ENCODE measurements at regions not wholly inside any gene's neighbourhood (a gene's known extent, or its start where the extent isn't known, plus 50 kb on each side); places are given as distances from the start of the nearest gene placed in this dataset.

- H2AFZ ChIP-seq (ENCODE audit: low read length), result no peak overlapping the region
- H2BK120ac ChIP-seq (ENCODE audit: low read depth, low read length), result peak overlapping the region; percentile 39
- H4K91ac ChIP-seq (ENCODE audit: low read depth, low read length, poor library complexity), result no peak overlapping the region
- no peak overlapping the region for H3K4me3 ChIP-seq (ENCODE audit: low read length in 2 of 2)
- no peak overlapping the region for H3K9ac ChIP-seq (ENCODE audit: low read depth, low read length, poor library complexity)
- H3K79me1 ChIP-seq (ENCODE audit: low read depth, low read length), result no peaks in the 10 kb centered on the region
- H3K27ac ChIP-seq (replicated peaks; ENCODE audit: low read length), result no peak overlapping the region
- H3K18ac ChIP-seq (ENCODE audit: low read length), result peak overlapping the region; percentile 54
- no peak overlapping the region for H3K4me2 ChIP-seq (ENCODE audit: insufficient read depth, low read length, poor library complexity, severe bottlenecking)
- no peak overlapping the region for H3K4ac ChIP-seq (ENCODE audit: low read length)
- H3K36me3 ChIP-seq (replicated peaks in 1 of 2; ENCODE audit: control insufficient read depth in 2 of 2, insufficient read depth in 2 of 2, low read length in 2 of 2), result no peaks in the 10 kb centered on the region
- no peaks in the 10 kb centered on the region for H3K27me3 ChIP-seq (ENCODE audit: control insufficient read depth in 3 of 3, insufficient read depth in 3 of 3, low read depth in 1 of 3, low read length in 3 of 3)
- H3K4me1 ChIP-seq (ENCODE audit: control insufficient read depth in 2 of 2, insufficient read depth in 1 of 2, low read depth in 1 of 2, low read length in 2 of 2), result peaks cover 0 to 10% of the 10 kb centered on the region in 2 donors
- H3K9me3 ChIP-seq (replicated peaks in 1 of 2; ENCODE audit: control insufficient read depth in 2 of 2, insufficient read depth in 1 of 2, low read depth in 1 of 2, low read length in 2 of 2), result no peaks in the 10 kb centered on the region
- H3K14ac ChIP-seq (ENCODE audit: low read length), result no peak overlapping the region
- no peak overlapping the region for H2AK5ac ChIP-seq (ENCODE audit: low read depth, low read length)
- DNase-seq (ENCODE audit: low spot score), result no peak
- no CpG with 5 or more reads among the region's 10 CpGs for WGBS, 2 donors (ENCODE audit: extremely low coverage in 2 of 2, insufficient read length in 2 of 2, insufficient replicate concordance in 1 of 2)
- H3K23ac ChIP-seq (ENCODE audit: low read depth, low read length, poor library complexity), result no peak overlapping the region
- peak overlapping the region; percentile 39 for H2BK15ac ChIP-seq (ENCODE audit: low read length)
- H2BK12ac ChIP-seq (ENCODE audit: low read length), result no peak overlapping the region
- no peak overlapping the region for H4K8ac ChIP-seq (ENCODE audit: low read depth, low read length)
- no peak overlapping the region for H2BK5ac ChIP-seq (ENCODE audit: low read length)
Measured at GRCh38 chr3:186425788-186426730, 64.0 kb upstream of the DGKG start.

DNA sequence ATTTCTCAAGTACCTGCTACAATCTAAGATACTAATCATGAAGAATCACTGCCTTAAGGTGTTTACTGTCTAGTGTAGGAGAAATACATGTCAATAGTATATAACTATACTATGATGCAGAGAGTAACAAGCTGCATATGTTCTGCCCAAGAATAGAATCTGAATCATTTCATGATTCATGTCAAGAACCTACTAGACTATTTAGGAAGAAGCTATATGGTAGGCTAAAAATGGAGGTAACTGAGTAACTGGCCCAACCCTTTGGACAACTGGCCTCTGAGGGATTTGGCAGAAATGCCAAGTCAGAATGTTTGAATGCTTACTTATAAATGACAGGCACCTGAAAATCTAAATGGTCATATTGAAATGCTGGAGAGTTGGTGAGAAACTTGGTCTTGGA lies 59.9 kb upstream of the DGKG start:
- no peak overlapping the region for H3K4me2 ChIP-seq (ENCODE audit: insufficient read depth, low read length, poor library complexity, severe bottlenecking)
- no peak overlapping the region for H3K27ac ChIP-seq (replicated peaks; ENCODE audit: low read length)
- no peaks in the 10 kb centered on the region for H3K9me3 ChIP-seq (replicated peaks in 1 of 2; ENCODE audit: control insufficient read depth in 2 of 2, insufficient read depth in 1 of 2, low read depth in 1 of 2, low read length in 2 of 2)
- no peak overlapping the region for H3K18ac ChIP-seq (ENCODE audit: low read length)
- no peak overlapping the region for H4K91ac ChIP-seq (ENCODE audit: low read depth, low read length, poor library complexity)
- H3K79me1 ChIP-seq (ENCODE audit: low read depth, low read length), result no peaks in the 10 kb centered on the region
- H3K36me3 ChIP-seq (replicated peaks in 1 of 2; ENCODE audit: control insufficient read depth in 2 of 2, insufficient read depth in 2 of 2, low read length in 2 of 2), result no peaks in the 10 kb centered on the region
- no peak overlapping the region for H4K8ac ChIP-seq (ENCODE audit: low read depth, low read length)
- no peak for DNase-seq (ENCODE audit: low spot score)
- peaks cover 0 to 7% of the 10 kb centered on the region in 2 donors for H3K4me1 ChIP-seq (ENCODE audit: control insufficient read depth in 2 of 2, insufficient read depth in 1 of 2, low read depth in 1 of 2, low read length in 2 of 2)
- no peak overlapping the region for H2BK120ac ChIP-seq (ENCODE audit: low read depth, low read length)
- no peak overlapping the region for H3K9ac ChIP-seq (ENCODE audit: low read depth, low read length, poor library complexity)
- H2AFZ ChIP-seq (ENCODE audit: low read length), result no peak overlapping the region
- H3K4me3 ChIP-seq (ENCODE audit: low read length in 2 of 2), result no peak overlapping the region
- H2BK15ac ChIP-seq (ENCODE audit: low read length), result no peak overlapping the region
- H3K23ac ChIP-seq (ENCODE audit: low read depth, low read length, poor library complexity), result no peak overlapping the region
- no peak overlapping the region for H3K4ac ChIP-seq (ENCODE audit: low read length)
- H2BK5ac ChIP-seq (ENCODE audit: low read length), result no peak overlapping the region
- H2AK5ac ChIP-seq (ENCODE audit: low read depth, low read length), result no peak overlapping the region
- H3K27me3 ChIP-seq (ENCODE audit: control insufficient read depth in 3 of 3, insufficient read depth in 3 of 3, low read depth in 1 of 3, low read length in 3 of 3), result no peaks in the 10 kb centered on the region
- no peak overlapping the region for H2BK12ac ChIP-seq (ENCODE audit: low read length)
- no peak overlapping the region for H3K14ac ChIP-seq (ENCODE audit: low read length)

- Histone ChIP-seq H3K9me3 (replicated peaks in 1 of 2; ENCODE audit: control insufficient read depth in 2 of 2, insufficient read depth in 1 of 2, low read depth in 1 of 2, low read length in 2 of 2) (no peaks in the 10 kb centered on the region), H3K4me2 (ENCODE audit: insufficient read depth, low read length, poor library complexity, severe bottlenecking) (no peak overlapping the region), H2AK5ac (ENCODE audit: low read depth, low read length) (no peak overlapping the region), H3K27me3 (ENCODE audit: control insufficient read depth in 3 of 3, insufficient read depth in 3 of 3, low read depth in 1 of 3, low read length in 3 of 3) (peaks cover 0 to 18% (median 0%) of the 10 kb centered on the region in 3 experiments), H3K23ac (ENCODE audit: low read depth, low read length, poor library complexity) (no peak overlapping the region), H2BK12ac (ENCODE audit: low read length) (no peak overlapping the region), H3K79me1 (ENCODE audit: low read depth, low read length) (no peaks in the 10 kb centered on the region), H2BK5ac (ENCODE audit: low read length) (no peak overlapping the region), H3K4me1 (ENCODE audit: control insufficient read depth in 2 of 2, insufficient read depth in 1 of 2, low read depth in 1 of 2, low read length in 2 of 2) (peaks cover 4% of the 10 kb centered on the region in 2 donors), H4K8ac (ENCODE audit: low read depth, low read length) (no peak overlapping the region), H4K91ac (ENCODE audit: low read depth, low read length, poor library complexity) (no peak overlapping the region), H3K9ac (ENCODE audit: low read depth, low read length, poor library complexity) (no peak overlapping the region), H3K36me3 (replicated peaks in 1 of 2; ENCODE audit: control insufficient read depth in 2 of 2, insufficient read depth in 2 of 2, low read length in 2 of 2) (no peaks in the 10 kb centered on the region), H3K27ac (replicated peaks; ENCODE audit: low read length) (no peak overlapping the region), H3K18ac (ENCODE audit: low read length) (no peak overlapping the region), H3K14ac (ENCODE audit: low read length) (no peak overlapping the region), H2BK15ac (ENCODE audit: low read length) (no peak overlapping the region), H3K4me3 (ENCODE audit: low read length in 2 of 2) (no peak overlapping the region), H2AFZ (ENCODE audit: low read length) (no peak overlapping the region), H3K4ac (ENCODE audit: low read length) (no peak overlapping the region), H2BK120ac (ENCODE audit: low read depth, low read length) (no peak overlapping the region)
- no CpG with 5 or more reads among the region's 6 CpGs for WGBS, 2 donors (ENCODE audit: extremely low coverage in 2 of 2, insufficient read length in 2 of 2, insufficient replicate concordance in 1 of 2)
- DNase-seq (ENCODE audit: low spot score), result no peak
Measured at GRCh38 chr3:186418671-186419145, 56.7 kb upstream of the DGKG start.

DNA sequence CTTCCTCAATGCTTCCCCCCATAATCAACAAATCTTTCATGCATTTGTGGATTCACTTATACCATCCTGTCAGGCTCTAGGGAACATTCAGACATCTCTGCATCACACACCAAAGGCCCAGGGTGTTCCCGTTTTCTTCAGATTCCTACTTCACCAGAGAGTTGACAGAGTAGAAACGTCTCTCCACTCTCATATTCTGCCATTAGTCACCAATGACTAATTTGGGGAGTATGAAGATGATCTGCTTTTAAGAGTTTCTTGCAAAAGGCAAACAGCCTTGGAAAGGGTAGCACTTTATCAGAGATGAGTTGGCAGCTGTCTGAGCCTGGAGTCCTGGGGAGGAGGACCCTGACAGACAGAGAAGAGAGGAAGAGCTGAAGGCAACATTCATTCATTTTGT lies 55.8 kb upstream of the DGKG start:
- no peak overlapping the region for H3K27ac ChIP-seq (replicated peaks; ENCODE audit: low read length)
- no peak for DNase-seq (ENCODE audit: low spot score)

More for the DNA sequence above, 55.8 kb upstream of the DGKG start:
- Histone ChIP-seq H3K36me3 (replicated peaks in 1 of 2; ENCODE audit: control insufficient read depth in 2 of 2, insufficient read depth in 2 of 2, low read length in 2 of 2) (no peaks in the 10 kb centered on the region), H3K27me3 (ENCODE audit: control insufficient read depth in 3 of 3, insufficient read depth in 3 of 3, low read depth in 1 of 3, low read length in 3 of 3) (peaks cover 0 to 27% (median 0%) of the 10 kb centered on the region in 3 experiments), H3K9ac (ENCODE audit: low read depth, low read length, poor library complexity) (no peak overlapping the region), H3K4me3 (ENCODE audit: low read length in 2 of 2) (no peak overlapping the region), H2AFZ (ENCODE audit: low read length) (no peak overlapping the region), H3K79me1 (ENCODE audit: low read depth, low read length) (no peaks in the 10 kb centered on the region), H3K23ac (ENCODE audit: low read depth, low read length, poor library complexity) (no peak overlapping the region), H4K91ac (ENCODE audit: low read depth, low read length, poor library complexity) (no peak overlapping the region), H3K14ac (ENCODE audit: low read length) (no peak overlapping the region), H2BK120ac (ENCODE audit: low read depth, low read length) (no peak overlapping the region), H2BK15ac (ENCODE audit: low read length) (no peak overlapping the region), H3K4me2 (ENCODE audit: insufficient read depth, low read length, poor library complexity, severe bottlenecking) (no peak overlapping the region), H4K8ac (ENCODE audit: low read depth, low read length) (no peak overlapping the region), H3K9me3 (replicated peaks in 1 of 2; ENCODE audit: control insufficient read depth in 2 of 2, insufficient read depth in 1 of 2, low read depth in 1 of 2, low read length in 2 of 2) (no peaks in the 10 kb centered on the region), H2BK12ac (ENCODE audit: low read length) (no peak overlapping the region), H3K18ac (ENCODE audit: low read length) (no peak overlapping the region), H2AK5ac (ENCODE audit: low read depth, low read length) (no peak overlapping the region), H3K4ac (ENCODE audit: low read length) (no peak overlapping the region), H2BK5ac (ENCODE audit: low read length) (no peak overlapping the region), H3K4me1 (ENCODE audit: control insufficient read depth in 2 of 2, insufficient read depth in 1 of 2, low read depth in 1 of 2, low read length in 2 of 2) (peaks cover 6% of the 10 kb centered on the region in 2 donors)
- no CpG with 5 or more reads among the region's 2 CpGs for WGBS, 2 donors (ENCODE audit: extremely low coverage in 2 of 2, insufficient read length in 2 of 2, insufficient replicate concordance in 1 of 2)
